ENCODE measurements at regions not wholly inside any gene's neighbourhood (a gene's known extent, or its start where the extent isn't known, plus 50 kb on each side); places are given as distances from the start of the nearest gene placed in this dataset.
"Not testable (repeated sequence)": the region's sequence is repeated elsewhere in the genome, so short reads cannot be mapped to it uniquely, and the experiment has no call there.

- DNase-seq, result no peak
Measured at GRCh38 chr14:83153081-83153480, 1619.4 kb upstream of the SEL1L start.

GRCh38 chr14:83162361-83162929 is 1628.8 kb upstream of the SEL1L start:
- no peak for DNase-seq

GRCh38 chr14:83163016-83163415 is 1629.4 kb upstream of the SEL1L start:
- DNase-seq, result no peak

GRCh38 chr14:83164016-83164415 is 1630.4 kb upstream of the SEL1L start:
- no peak for DNase-seq

GRCh38 chr14:83164591-83164990 is 1630.9 kb upstream of the SEL1L start:
- no peak for DNase-seq

GRCh38 chr14:83170165-83170564 is 1636.5 kb upstream of the SEL1L start:
- no peak for DNase-seq

GRCh38 chr14:83171761-83172160 is 1638.1 kb upstream of the SEL1L start:
- DNase-seq, result no peak

- no peak for DNase-seq
Measured at GRCh38 chr14:83172363-83172762, 1638.7 kb upstream of the SEL1L start.

- DNase-seq, result no peak
Measured at GRCh38 chr14:83173687-83174086, 1640.0 kb upstream of the SEL1L start.

GRCh38 chr14:83184531-83184930 is 1650.9 kb upstream of the SEL1L start:
- DNase-seq, result no peak

GRCh38 chr14:83188311-83188710 is 1654.7 kb upstream of the SEL1L start:
- not testable (repeated sequence) for DNase-seq

GRCh38 chr14:83196236-83196635 is 1662.6 kb upstream of the SEL1L start:
- DNase-seq, result no peak

- DNase-seq, result no peak
Measured at GRCh38 chr14:83197271-83197670, 1663.6 kb upstream of the SEL1L start.

GRCh38 chr14:83207550-83207949 is 1673.9 kb upstream of the SEL1L start:
- no peak for DNase-seq

- no peak for DNase-seq
Measured at GRCh38 chr14:83208341-83208740, 1674.7 kb upstream of the SEL1L start.

GRCh38 chr14:83217492-83217891 is 1683.8 kb upstream of the SEL1L start:
- DNase-seq, result no peak

- DNase-seq, result no peak
Measured at GRCh38 chr14:83247924-83248639, 1714.4 kb upstream of the SEL1L start.

GRCh38 chr14:83251402-83251801 is 1717.7 kb upstream of the SEL1L start:
- DNase-seq, result no peak

- no peak for DNase-seq
Measured at GRCh38 chr14:83253870-83254269, 1720.2 kb upstream of the SEL1L start.

GRCh38 chr14:83255015-83255726 is 1721.5 kb upstream of the SEL1L start:
- DNase-seq, result no peak

GRCh38 chr14:83255727-83256090 is 1722.1 kb upstream of the SEL1L start:
- DNase-seq, result no peak

GRCh38 chr14:83257466-83258439 is 1724.1 kb upstream of the SEL1L start:
- DNase-seq, result no peak

- no peak for DNase-seq
Measured at GRCh38 chr14:83260751-83261150, 1727.1 kb upstream of the SEL1L start.
